Liver (tissue), 7 donors: ENCODE measurements at regions not wholly inside any gene's neighbourhood (a gene's known extent, or its start where the extent isn't known, plus 50 kb on each side); places are given as distances from the start of the nearest gene placed in this dataset.
A peak's percentile ranks its signal among the peaks of the same experiment; 100 is the strongest.
"Not testable (repeated sequence)": the region's sequence is repeated elsewhere in the genome, so short reads cannot be mapped to it uniquely, and the experiment has no call there.

Experiments used
- DNase-seq: peaks from one replicate; pipeline ENCODE4 v3.0.0-alpha.2; 2017; ENCODE audit warnings: low spot score
- H3K27ac ChIP-seq, 2 donors: one replicate each; pipeline ENCODE4 v1.7.0; 2013; ENCODE audit warnings: inconsistent platforms in 2 of 2, low read length in 2 of 2, control low read depth in 1 of 2, low read depth in 1 of 2, mild to moderate bottlenecking in 1 of 2
- H3K27me3 ChIP-seq, 4 donors: one replicate each; pipeline versions ENCODE4 v1.6.1 to v1.7.0; 2013; ENCODE audit warnings: low read length in 3 of 4, inconsistent platforms in 1 of 4, mild to moderate bottlenecking in 1 of 4, moderate library complexity in 1 of 4; ENCODE audit not compliant: control insufficient read depth in 4 of 4, insufficient read depth in 4 of 4
- H3K36me3 ChIP-seq, 4 donors: one replicate each; pipeline versions ENCODE4 v1.6.1 to v1.7.0; 2013; ENCODE audit warnings: low read length in 3 of 4, mild to moderate bottlenecking in 3 of 4, low read depth in 1 of 4, moderate library complexity in 1 of 4; ENCODE audit not compliant: control insufficient read depth in 4 of 4, insufficient read depth in 3 of 4
- H3K4me1 ChIP-seq, 4 donors: one replicate each; pipeline versions ENCODE4 v1.6.1 to v1.7.0; 2013; ENCODE audit warnings: low read length in 3 of 4, mild to moderate bottlenecking in 3 of 4, moderate library complexity in 1 of 4; ENCODE audit not compliant: control insufficient read depth in 4 of 4, insufficient read depth in 4 of 4
- H3K4me3 ChIP-seq, 3 donors: one replicate each; pipeline versions ENCODE4 v1.6.1 to v1.7.0; 2013; ENCODE audit warnings: low read length in 3 of 3, control low read depth in 1 of 3, low read depth in 1 of 3, mild to moderate bottlenecking in 1 of 3
- H3K9ac ChIP-seq, 2 donors: one replicate each; pipeline ENCODE4 v1.7.0; 2013; ENCODE audit warnings: low read length in 2 of 2, mild to moderate bottlenecking in 2 of 2, moderate library complexity in 2 of 2, control low read depth in 1 of 2, low read depth in 1 of 2
- H3K9me3 ChIP-seq, 4 donors: one replicate each; pipeline versions ENCODE4 v1.6.1 to v1.7.0; 2013; ENCODE audit warnings: low read length in 3 of 4; ENCODE audit not compliant: control insufficient read depth in 4 of 4
- FOXA1 ChIP-seq: IDR thresholded peaks from 2 replicates; pipeline ENCODE4 v1.6.1; 2016; ENCODE audit warnings: antibody characterized with exemption
- GABPA ChIP-seq, 2 donors: IDR thresholded peaks in 1 of 2; conservative IDR thresholded peaks in 1 of 2; 2 replicates each; pipeline ENCODE4 v1.6.1; 2016; ENCODE audit warnings: antibody characterized with exemption in 2 of 2, mild to moderate bottlenecking in 1 of 2, moderate library complexity in 1 of 2
- HNF4A ChIP-seq, 2 donors: conservative IDR thresholded peaks; 2 replicates each; pipeline ENCODE4 v1.6.1; 2016; ENCODE audit warnings: antibody characterized with exemption in 2 of 2, mild to moderate bottlenecking in 2 of 2
- JUND ChIP-seq, 2 donors: IDR thresholded peaks; 2 replicates each; pipeline ENCODE4 v1.6.1; 2016; ENCODE audit warnings: antibody characterized with exemption in 2 of 2
- MAX ChIP-seq: IDR thresholded peaks from 2 replicates; pipeline ENCODE4 v1.6.1; 2016; ENCODE audit warnings: antibody characterized with exemption
- NR2F2 ChIP-seq: IDR thresholded peaks from 2 replicates; pipeline ENCODE4 v1.6.1; 2016; ENCODE audit warnings: antibody characterized with exemption
- REST ChIP-seq: IDR thresholded peaks from 2 replicates; pipeline ENCODE4 v1.6.1; 2016; ENCODE audit warnings: antibody characterized with exemption, mild to moderate bottlenecking
- RXRA ChIP-seq, 2 donors: IDR thresholded peaks; 2 replicates each; pipeline ENCODE4 v1.6.1; 2017 to 2018; ENCODE audit warnings: antibody characterized with exemption in 2 of 2, mild to moderate bottlenecking in 1 of 2
- SP1 ChIP-seq: IDR thresholded peaks from 2 replicates; pipeline ENCODE4 v1.6.1; 2018; ENCODE audit warnings: antibody characterized with exemption, mild to moderate bottlenecking
- TAF1 ChIP-seq: conservative IDR thresholded peaks from 2 replicates; pipeline ENCODE4 v1.6.1; 2016; ENCODE audit warnings: antibody characterized with exemption, mild to moderate bottlenecking
- ZBTB33 ChIP-seq: IDR thresholded peaks from 2 replicates; pipeline ENCODE4 v1.6.1; 2016; ENCODE audit warnings: antibody characterized with exemption
- WGBS: extraction: QIAGEN DNeasy Blood & Tissue Kit; methylation state at CpG from one replicate; pipeline ENCODE4 v1.1.7; 2013; 5-methylcytosine and 5-hydroxymethylcytosine counted together
- donor health status: healthy.
- donor health status: healthy.
- donor health status: healthy.
- donor health status: healthy.

DNA sequence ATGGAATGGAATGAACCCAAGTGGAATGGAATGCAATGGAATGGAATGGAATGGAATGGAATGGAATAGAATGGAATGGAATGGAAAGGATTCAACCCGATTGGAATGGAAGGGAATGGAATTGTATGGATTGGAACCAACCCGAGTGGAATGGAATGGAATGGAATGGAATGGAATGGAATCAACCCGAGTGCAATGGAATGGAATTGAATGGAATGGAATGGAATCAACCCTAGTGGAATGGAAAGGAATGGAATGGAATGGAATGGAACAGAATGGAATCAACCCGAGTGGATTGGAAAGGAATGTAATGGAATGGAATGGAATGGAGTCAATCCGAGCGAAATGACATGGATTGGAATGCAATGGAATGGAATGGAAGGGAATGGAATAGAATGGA lies 1144.9 kb downstream of the RPIA start:
- WGBS: 67% methylated on average over 6 of the region's 6 CpGs
- not testable (repeated sequence) for H3K9ac ChIP-seq, DNase-seq, H3K27me3 ChIP-seq, H3K4me1 ChIP-seq, H3K36me3 ChIP-seq, H3K27ac ChIP-seq
- H3K9me3 ChIP-seq: peaks cover 0 to 35% (median 8%) of the 10 kb centered on the region in 4 donors
- peak overlapping the region in 1 of 3 donors; percentile 0 for H3K4me3 ChIP-seq

GRCh38 chr2:89837962-89838625 lies 1146.6 kb downstream of the RPIA start:
- Histone ChIP-seq H3K4me1 (no peaks in the 10 kb centered on the region), H3K9me3 (peaks cover 0 to 31% (median 9%) of the 10 kb centered on the region in 4 donors), H3K9ac (no peak overlapping the region), H3K4me3 (peak overlapping the region in 1 of 3 donors; percentile 2), H3K27me3 (no peaks in the 10 kb centered on the region), H3K27ac (no peak overlapping the region), H3K36me3 (no peaks in the 10 kb centered on the region)
- no peak for TF ChIP-seq MAX
- TF ChIP-seq SP1: no peak
- TF ChIP-seq FOXA1: no peak
- TF ChIP-seq ZBTB33: no peak
- TF ChIP-seq HNF4A (conservative IDR thresholded peaks at IDR 0.05): no peak
- no peak for TF ChIP-seq REST
- TF ChIP-seq NR2F2: no peak
- no peak for TF ChIP-seq JUND (IDR thresholded peaks at IDR 0.05)
- no peak for TF ChIP-seq TAF1
- no peak for TF ChIP-seq GABPA (IDR thresholded peaks at IDR 0.05 in 1 of 2, conservative IDR thresholded peaks at IDR 0.05 in 1 of 2)
- TF ChIP-seq RXRA (IDR thresholded peaks at IDR 0.05): no peak
- DNase-seq: no peak
- 56% methylated on average over 11 of the region's 11 CpGs for WGBS

GRCh38 chr2:89840175-89840574 lies 1148.7 kb downstream of the RPIA start:
- not testable (repeated sequence) for H3K27me3 ChIP-seq, DNase-seq, H3K4me1 ChIP-seq, H3K9ac ChIP-seq, H3K36me3 ChIP-seq, H3K27ac ChIP-seq
- 59% methylated on average over 9 of the region's 9 CpGs for WGBS
- Histone ChIP-seq H3K4me3 (peak overlapping the region in 1 of 3 donors; percentile 0), H3K9me3 (peaks cover 0 to 26% (median 7%) of the 10 kb centered on the region in 4 donors)

GRCh38 chr2:89840781-89841475 lies 1149.5 kb downstream of the RPIA start:
- not testable (repeated sequence) for DNase-seq, H3K27me3 ChIP-seq, H3K9ac ChIP-seq, H3K4me3 ChIP-seq, H3K36me3 ChIP-seq, H3K4me1 ChIP-seq, H3K27ac ChIP-seq
- 51% methylated on average over 10 of the region's 10 CpGs for WGBS
- H3K9me3 ChIP-seq: peaks cover 0 to 19% (median 7%) of the 10 kb centered on the region in 4 donors
